ENCODE measurements at regions not wholly inside any gene's neighbourhood (a gene's known extent, or its start where the extent isn't known, plus 50 kb on each side); places are given as distances from the start of the nearest gene placed in this dataset.

DNA sequence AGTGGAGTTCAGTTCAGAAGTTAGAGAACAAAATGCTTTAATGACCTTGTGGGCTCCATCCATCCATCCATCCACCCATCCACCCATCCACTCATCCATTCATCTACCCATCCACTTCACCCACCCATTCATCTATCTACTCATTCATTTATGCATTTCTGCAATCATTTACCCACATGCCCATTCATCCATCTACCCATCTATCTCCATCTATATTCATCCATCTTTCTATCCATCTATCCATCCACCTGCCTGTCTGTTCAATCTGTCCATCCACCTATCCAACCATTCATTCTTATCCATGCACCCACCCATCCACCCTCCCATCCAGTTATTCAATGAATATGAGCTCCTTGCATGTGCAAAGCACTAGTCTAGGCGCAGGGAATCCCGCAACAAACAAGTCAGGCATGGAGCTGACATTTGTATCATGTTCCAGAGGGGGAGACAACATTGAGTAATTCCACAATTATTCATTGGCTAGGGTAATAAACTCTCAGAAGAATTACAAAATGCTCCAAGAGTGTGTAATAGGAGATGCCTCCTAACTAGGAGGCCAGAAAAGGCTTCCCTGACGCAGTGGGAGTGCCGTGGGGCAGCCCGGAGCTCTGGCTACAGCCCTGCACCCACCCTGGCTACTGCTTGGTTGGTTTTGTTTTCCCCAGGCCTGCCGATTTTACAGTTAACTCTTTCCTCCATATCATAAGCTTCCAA lies 211.2 kb downstream of the NXNL2 start:
- no peak for DNase-seq (ENCODE audit: low spot score in 2 of 2, unreplicated experiment in 2 of 2)
- H3K27ac Mint-ChIP-seq = peak overlapping the region; percentile 91

DNA sequence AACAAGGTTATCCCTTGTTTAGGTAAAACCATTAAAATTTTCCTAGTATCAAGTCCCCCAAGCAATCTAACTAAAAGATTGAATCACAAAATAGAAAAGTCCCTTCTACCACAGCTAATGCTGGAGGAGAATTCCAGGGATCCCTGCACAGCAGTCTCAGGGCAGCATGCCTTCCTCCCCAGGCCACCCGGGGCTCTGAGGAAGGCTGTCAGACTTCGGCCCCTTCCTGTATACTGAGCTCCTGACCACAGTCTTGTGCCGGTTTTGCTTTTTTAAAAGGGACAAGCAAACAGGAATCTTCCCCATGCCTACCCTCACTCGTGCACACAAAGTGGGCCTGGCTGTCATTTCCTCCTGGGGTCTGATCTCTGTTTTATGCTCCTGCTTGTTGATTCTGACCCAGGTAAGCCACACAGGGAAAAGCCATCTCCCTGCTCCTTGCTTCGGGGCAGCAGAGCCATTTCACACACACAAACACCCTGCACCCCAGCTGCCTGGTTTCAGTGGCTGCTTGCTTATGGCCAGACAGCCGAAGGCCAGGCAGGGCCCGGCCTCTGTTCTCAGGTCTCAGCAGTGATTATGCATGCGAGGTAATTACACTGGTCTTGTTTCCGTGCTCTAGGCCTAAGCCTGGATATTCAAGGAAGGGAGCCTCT lies 211.9 kb downstream of the NXNL2 start:
- Mint-ChIP-seq H3K4me3 (no peak overlapping the region), H3K27me3 (ENCODE audit: low read depth) (no peaks in the 10 kb centered on the region), H3K36me3 (no peaks in the 10 kb centered on the region), H3K4me1 (peaks cover 43% of the 10 kb centered on the region), H3K9me3 (no peaks in the 10 kb centered on the region), H3K27ac (peak overlapping the region; percentile 91)
- no peak for DNase-seq (ENCODE audit: low spot score in 2 of 2, unreplicated experiment in 2 of 2)
- TF ChIP-seq, protein P1, sequence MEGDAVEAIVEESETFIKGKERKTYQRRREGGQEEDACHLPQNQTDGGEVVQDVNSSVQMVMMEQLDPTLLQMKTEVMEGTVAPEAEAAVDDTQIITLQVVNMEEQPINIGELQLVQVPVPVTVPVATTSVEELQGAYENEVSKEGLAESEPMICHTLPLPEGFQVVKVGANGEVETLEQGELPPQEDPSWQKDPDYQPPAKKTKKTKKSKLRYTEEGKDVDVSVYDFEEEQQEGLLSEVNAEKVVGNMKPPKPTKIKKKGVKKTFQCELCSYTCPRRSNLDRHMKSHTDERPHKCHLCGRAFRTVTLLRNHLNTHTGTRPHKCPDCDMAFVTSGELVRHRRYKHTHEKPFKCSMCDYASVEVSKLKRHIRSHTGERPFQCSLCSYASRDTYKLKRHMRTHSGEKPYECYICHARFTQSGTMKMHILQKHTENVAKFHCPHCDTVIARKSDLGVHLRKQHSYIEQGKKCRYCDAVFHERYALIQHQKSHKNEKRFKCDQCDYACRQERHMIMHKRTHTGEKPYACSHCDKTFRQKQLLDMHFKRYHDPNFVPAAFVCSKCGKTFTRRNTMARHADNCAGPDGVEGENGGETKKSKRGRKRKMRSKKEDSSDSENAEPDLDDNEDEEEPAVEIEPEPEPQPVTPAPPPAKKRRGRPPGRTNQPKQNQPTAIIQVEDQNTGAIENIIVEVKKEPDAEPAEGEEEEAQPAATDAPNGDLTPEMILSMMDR (IDR thresholded peaks at IDR 0.05; ENCODE audit: unreplicated experiment) = no peak

More for the DNA sequence above, 211.2 kb downstream of the NXNL2 start:
- TF ChIP-seq, protein P1 (IDR thresholded peaks at IDR 0.05; ENCODE audit: unreplicated experiment) = no peak
- H3K27me3 Mint-ChIP-seq (ENCODE audit: low read depth) = no peaks in the 10 kb centered on the region
- no peak overlapping the region for H3K4me3 Mint-ChIP-seq
- no peaks in the 10 kb centered on the region for H3K36me3 Mint-ChIP-seq
- peaks cover 43% of the 10 kb centered on the region for H3K4me1 Mint-ChIP-seq
- H3K9me3 Mint-ChIP-seq = peaks cover 3% of the 10 kb centered on the region

DNA sequence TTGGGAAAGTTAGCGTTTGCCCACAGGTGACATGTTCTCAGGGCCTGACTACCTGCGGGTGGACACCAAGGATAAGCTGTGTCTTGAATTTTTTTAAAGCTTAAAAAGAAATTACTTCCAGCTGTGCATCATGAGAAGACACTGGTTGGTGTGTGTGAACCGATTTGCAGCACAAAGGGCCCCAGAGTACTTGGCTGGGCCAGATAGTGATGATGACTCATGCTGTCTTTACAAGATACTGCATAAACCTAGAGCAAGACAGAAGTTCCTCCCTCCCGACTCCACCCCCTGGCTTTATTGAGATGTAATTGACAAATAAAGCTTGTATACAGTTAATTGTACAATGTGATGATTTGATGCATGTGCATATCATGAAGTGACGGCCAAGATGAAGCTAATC lies 212.8 kb downstream of the NXNL2 start:
- TF ChIP-seq, protein P1 (IDR thresholded peaks at IDR 0.05; ENCODE audit: unreplicated experiment) = no peak
- H3K27ac Mint-ChIP-seq = peak overlapping the region; percentile 91
- peaks cover 46% of the 10 kb centered on the region for H3K4me1 Mint-ChIP-seq
- DNase-seq (ENCODE audit: low spot score in 2 of 2, unreplicated experiment in 2 of 2) = no peak
- no peaks in the 10 kb centered on the region for H3K36me3 Mint-ChIP-seq
- no peak overlapping the region for H3K4me3 Mint-ChIP-seq
- no peaks in the 10 kb centered on the region for H3K9me3 Mint-ChIP-seq
- no peaks in the 10 kb centered on the region for H3K27me3 Mint-ChIP-seq (ENCODE audit: low read depth)

DNA sequence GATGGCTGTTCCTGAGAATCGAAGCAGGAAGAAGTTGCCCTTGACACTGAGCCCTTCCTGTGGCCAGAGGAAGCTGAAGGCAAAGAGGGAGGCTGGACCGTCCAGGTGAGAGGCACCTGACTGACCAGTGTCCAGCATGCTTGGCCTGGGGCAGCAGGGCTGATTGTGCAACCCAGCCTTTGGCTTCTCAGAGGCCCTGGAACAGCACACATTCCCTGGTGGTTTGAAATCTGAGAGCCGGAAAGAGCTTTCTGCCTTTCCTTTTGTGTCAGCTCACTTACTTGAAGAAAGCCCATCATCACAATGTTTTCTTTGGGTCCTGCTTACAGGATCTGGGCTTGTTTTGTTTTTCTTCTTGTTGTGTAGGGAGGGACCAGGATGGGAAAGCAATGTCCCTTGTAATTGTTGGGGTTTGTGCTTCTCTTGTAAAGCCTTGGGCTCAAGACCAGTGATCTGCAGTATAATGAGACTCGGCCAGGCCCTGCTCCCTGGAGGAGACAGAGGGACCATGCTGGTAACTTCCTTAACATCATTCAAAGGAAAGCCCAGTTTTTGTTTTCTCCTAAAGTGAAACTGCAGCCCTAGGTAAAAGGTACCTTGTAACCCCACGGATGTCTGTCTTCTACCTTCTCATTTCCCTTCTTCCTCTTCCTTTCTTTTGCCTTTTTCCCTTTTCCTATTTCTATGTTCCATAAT lies 213.7 kb downstream of the NXNL2 start:
- Mint-ChIP-seq H3K36me3 (no peaks in the 10 kb centered on the region), H3K4me3 (no peak overlapping the region), H3K27me3 (ENCODE audit: low read depth) (no peaks in the 10 kb centered on the region), H3K27ac (no peak overlapping the region), H3K4me1 (peaks cover 48% of the 10 kb centered on the region), H3K9me3 (no peaks in the 10 kb centered on the region)
- TF ChIP-seq, protein P1 (IDR thresholded peaks at IDR 0.05; ENCODE audit: unreplicated experiment) = no peak
- no peak for DNase-seq (ENCODE audit: low spot score in 2 of 2, unreplicated experiment in 2 of 2)

DNA sequence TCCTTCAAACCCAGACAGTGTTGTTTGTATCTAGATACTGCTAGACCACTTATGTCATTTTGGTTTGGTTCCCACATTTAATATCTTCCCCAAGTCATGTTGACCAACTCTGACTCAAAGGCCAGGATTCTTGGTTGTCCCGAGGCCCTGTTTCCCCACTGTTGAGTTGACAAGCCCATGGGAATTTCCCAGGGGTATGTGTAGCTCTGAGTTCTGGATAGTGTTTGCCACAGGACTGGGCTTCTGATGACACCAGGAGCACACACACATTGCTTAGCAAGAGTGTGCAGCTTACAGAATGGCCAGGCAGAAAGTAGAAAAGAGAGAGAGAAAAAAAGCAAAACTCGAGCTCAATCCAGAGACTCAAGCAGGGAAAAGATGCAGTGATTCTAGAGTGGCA lies 214.4 kb downstream of the NXNL2 start:
- no peaks in the 10 kb centered on the region for H3K36me3 Mint-ChIP-seq
- no peaks in the 10 kb centered on the region for H3K9me3 Mint-ChIP-seq
- no peak overlapping the region for H3K27ac Mint-ChIP-seq
- H3K27me3 Mint-ChIP-seq (ENCODE audit: low read depth) = no peaks in the 10 kb centered on the region
- no peak for DNase-seq (ENCODE audit: low spot score in 2 of 2, unreplicated experiment in 2 of 2)
- no peak overlapping the region for H3K4me3 Mint-ChIP-seq
- H3K4me1 Mint-ChIP-seq = peaks cover 46% of the 10 kb centered on the region
- TF ChIP-seq, protein P1 (IDR thresholded peaks at IDR 0.05; ENCODE audit: unreplicated experiment) = no peak
